ENCODE measurements at regions not wholly inside any gene's neighbourhood (a gene's known extent, or its start where the extent isn't known, plus 50 kb on each side); places are given as distances from the start of the nearest gene placed in this dataset.
"Not testable (repeated sequence)": the region's sequence is repeated elsewhere in the genome, so short reads cannot be mapped to it uniquely, and the experiment has no call there.

DNA sequence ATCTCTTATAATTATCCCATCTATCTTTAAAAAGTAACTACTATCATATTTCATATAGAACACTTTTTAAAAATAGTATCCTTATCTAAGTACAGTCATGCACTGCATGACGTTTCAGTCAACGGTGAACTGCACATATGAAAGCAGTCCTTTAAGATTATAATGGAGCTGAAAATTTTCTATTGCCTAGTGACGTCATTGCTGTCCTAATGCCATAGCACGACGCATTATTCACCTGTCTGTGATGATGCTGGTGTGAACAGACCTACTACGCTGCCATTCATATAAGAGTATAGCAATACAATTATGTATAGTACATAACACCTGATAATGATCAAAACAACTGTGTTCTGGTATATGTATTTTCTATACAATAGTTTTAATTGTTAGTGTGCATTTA is 225.0 kb downstream of the SOX2 start:
- H3K4me3 ChIP-seq (ENCODE audit: low read depth, low read length): no peak overlapping the region
- TF ChIP-seq, protein P1, sequence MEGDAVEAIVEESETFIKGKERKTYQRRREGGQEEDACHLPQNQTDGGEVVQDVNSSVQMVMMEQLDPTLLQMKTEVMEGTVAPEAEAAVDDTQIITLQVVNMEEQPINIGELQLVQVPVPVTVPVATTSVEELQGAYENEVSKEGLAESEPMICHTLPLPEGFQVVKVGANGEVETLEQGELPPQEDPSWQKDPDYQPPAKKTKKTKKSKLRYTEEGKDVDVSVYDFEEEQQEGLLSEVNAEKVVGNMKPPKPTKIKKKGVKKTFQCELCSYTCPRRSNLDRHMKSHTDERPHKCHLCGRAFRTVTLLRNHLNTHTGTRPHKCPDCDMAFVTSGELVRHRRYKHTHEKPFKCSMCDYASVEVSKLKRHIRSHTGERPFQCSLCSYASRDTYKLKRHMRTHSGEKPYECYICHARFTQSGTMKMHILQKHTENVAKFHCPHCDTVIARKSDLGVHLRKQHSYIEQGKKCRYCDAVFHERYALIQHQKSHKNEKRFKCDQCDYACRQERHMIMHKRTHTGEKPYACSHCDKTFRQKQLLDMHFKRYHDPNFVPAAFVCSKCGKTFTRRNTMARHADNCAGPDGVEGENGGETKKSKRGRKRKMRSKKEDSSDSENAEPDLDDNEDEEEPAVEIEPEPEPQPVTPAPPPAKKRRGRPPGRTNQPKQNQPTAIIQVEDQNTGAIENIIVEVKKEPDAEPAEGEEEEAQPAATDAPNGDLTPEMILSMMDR (conservative IDR thresholded peaks at IDR 0.05; ENCODE audit: low read depth, low read length): no peak
- DNase-seq (ENCODE audit: low read depth): no peak

DNA sequence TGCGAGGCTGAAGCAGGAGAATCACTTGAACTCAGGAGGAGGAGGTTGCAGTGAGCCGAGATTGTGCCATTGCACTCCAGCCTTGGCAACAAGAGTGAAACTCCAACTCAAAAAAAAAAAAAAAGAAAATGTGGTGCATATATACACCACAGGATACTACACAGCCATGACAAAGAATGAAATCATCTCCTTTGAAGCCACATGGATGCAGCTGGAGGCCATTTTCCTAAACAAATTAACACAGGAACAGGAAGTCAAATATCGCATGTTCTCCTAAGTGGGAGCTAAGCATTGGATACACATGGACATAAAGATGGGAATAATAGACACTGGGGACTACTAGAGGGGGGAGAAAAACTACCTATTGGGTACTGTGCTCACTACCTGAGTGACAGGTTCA is 226.9 kb downstream of the SOX2 start:
- not testable (repeated sequence) for H3K4me3 ChIP-seq (ENCODE audit: low read depth, low read length); DNase-seq (ENCODE audit: low read depth)

DNA sequence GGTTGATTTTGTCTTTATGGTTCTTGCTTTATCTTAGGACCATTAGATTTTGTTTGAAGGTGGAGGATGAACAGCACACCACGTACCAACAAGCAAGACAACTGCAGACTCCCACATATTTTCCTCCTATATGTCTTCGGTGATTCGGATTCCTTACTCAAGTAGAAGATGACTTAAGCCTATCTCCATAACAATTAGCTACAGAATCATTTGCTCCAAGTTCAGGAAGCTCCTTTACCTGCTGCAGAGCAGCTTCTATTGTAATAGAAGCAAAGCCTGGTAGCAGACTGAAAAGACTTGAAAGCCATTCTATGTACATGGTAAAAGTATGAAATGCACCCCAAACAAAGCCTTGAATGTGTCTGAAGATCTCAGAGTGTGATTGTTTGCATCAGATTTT is 229.0 kb downstream of the SOX2 start:
- DNase-seq (ENCODE audit: low read depth): no peak
- TF ChIP-seq, protein P1 (conservative IDR thresholded peaks at IDR 0.05; ENCODE audit: low read depth, low read length): no peak
- no peak overlapping the region for H3K4me3 ChIP-seq (ENCODE audit: low read depth, low read length)

DNA sequence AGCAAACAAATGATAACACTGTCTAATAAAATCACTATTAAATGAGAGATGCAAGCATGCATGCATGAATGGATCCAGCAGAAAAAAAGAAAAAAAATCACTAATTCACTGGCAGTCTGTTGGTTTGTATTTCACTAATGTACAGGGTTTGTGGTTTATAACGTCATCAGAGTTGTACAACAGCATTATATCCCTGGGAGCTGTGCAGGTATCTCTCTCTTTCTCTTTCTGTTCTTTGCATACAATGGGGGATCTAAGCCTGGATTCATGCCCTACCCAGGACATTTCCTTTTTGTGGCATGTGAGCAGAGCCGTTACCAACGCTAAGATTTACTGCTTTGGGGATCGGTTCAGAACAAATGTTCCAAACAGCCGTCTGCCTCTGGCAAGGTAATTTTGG is 229.5 kb downstream of the SOX2 start:
- TF ChIP-seq, protein P1 (conservative IDR thresholded peaks at IDR 0.05; ENCODE audit: low read depth, low read length): no peak
- DNase-seq (ENCODE audit: low read depth): no peak
- no peak overlapping the region for H3K4me3 ChIP-seq (ENCODE audit: low read depth, low read length)

DNA sequence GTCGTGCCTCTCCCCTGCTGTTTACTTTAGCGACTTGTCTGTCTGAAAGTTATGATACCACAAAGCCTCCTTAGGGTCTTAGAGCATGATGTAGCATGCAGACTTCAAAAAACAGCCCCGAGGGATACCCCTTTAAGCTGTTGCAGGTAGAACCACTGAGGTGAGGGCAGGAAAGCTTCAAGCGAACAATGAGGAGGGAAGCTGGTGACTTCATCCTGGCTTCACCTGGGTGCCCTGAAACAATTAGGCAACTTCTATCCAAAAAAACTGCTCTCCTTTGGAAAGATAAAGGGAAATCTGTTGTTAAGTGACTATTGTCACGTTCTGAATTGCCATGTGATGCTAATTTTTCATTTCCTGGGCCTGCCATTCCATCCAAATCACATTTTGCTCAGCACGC is 231.6 kb downstream of the SOX2 start:
- TF ChIP-seq, protein P1 (conservative IDR thresholded peaks at IDR 0.05; ENCODE audit: low read depth, low read length): no peak
- no peak overlapping the region for H3K4me3 ChIP-seq (ENCODE audit: low read depth, low read length)
- no peak for DNase-seq (ENCODE audit: low read depth)

DNA sequence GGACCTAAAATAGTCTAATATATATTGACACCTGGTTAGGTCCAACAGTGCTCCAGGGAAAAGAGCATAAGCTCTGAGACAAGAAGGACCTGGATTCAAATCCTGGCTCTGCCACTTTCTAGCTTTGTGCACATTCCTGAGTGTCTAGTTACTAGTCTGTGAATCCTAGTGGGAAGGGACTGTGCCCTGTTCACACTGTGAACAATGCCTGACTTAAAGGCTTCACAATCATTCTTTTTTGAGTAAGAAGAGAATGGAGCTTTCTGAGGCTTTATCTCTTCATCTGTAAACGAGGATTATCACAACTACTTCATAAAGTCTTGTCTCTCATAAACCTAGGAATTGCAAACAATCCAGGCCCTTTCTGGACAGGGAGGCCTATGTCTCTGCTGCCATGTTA is 235.9 kb downstream of the SOX2 start:
- TF ChIP-seq, protein P1 (conservative IDR thresholded peaks at IDR 0.05; ENCODE audit: low read depth, low read length): no peak
- DNase-seq (ENCODE audit: low read depth): no peak
- no peak overlapping the region for H3K4me3 ChIP-seq (ENCODE audit: low read depth, low read length)

DNA sequence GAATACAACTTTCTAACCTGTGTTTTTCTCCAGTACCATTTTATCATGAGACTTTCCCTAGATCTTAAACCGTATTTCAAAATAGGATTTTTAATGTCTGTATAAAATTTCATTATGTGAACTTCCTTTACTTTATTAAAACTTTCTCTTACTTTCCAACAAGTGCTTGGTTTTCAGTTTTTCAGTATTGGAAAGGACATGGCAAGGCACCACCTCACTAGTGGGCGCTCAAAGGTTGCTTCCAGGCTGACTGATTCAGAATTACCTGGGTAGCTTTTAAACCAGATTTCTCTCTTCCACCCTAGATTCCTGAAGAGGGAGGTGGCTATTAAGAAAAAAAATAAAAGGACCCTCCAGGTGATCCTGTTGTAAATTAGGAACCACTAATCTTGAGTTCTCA is 236.6 kb downstream of the SOX2 start:
- H3K4me3 ChIP-seq (ENCODE audit: low read depth, low read length): no peak overlapping the region
- no peak for DNase-seq (ENCODE audit: low read depth)
- TF ChIP-seq, protein P1 (conservative IDR thresholded peaks at IDR 0.05; ENCODE audit: low read depth, low read length): peak; percentile 90

DNA sequence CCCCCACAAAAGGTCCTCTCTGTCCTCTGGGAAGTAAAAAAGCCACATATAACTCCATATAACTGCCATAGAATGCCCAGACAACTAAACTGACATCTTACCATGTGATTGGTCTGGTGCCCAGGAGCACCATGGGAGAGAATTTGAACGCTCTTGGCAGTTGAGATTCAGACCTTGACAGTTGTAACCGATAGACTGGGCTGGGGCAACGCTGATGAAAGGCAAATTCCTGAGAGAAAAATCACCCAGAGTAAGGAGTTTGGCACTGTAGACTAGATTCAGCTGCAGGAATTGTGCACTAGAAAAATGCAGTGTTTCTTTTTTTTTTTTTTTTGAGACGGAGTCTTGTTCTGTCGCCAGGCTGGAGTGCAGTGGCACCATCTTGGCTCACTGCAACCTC is 240.5 kb downstream of the SOX2 start:
- DNase-seq (ENCODE audit: low read depth): no peak
- no peak overlapping the region for H3K4me3 ChIP-seq (ENCODE audit: low read depth, low read length)
- TF ChIP-seq, protein P1 (conservative IDR thresholded peaks at IDR 0.05; ENCODE audit: low read depth, low read length): no peak
